HG02763 (cell line): ENCODE measurements at regions not wholly inside any gene's neighbourhood (a gene's known extent, or its start where the extent isn't known, plus 50 kb on each side); places are given as distances from the start of the nearest gene placed in this dataset.
"Not testable (repeated sequence)": the region's sequence is repeated elsewhere in the genome, so short reads cannot be mapped to it uniquely, and the experiment has no call there.

Experiments used
- ATAC-seq: cut with Tn5 transposase; IDR thresholded peaks from one replicate; pipeline ENCODE4 v1.9.1; 2021; ENCODE audit warnings: mild to moderate bottlenecking, moderate library complexity; ENCODE audit not compliant: unreplicated experiment

GRCh38 chr6:75031102-75031501 lies 174.8 kb downstream of the COL12A1 start:
- ATAC-seq = not testable (repeated sequence)

GRCh38 chr6:75029333-75029732 lies 176.5 kb downstream of the COL12A1 start:
- ATAC-seq = no peak

GRCh38 chr6:75025371-75025770 lies 180.5 kb downstream of the COL12A1 start:
- no peak for ATAC-seq

- ATAC-seq = no peak
Measured at GRCh38 chr6:75024828-75025227, 181.0 kb downstream of the COL12A1 start.

- no peak for ATAC-seq
Measured at GRCh38 chr6:75023634-75024033, 182.2 kb downstream of the COL12A1 start.

- ATAC-seq = no peak
Measured at GRCh38 chr6:75020971-75021370, 184.9 kb downstream of the COL12A1 start.

- no peak for ATAC-seq
Measured at GRCh38 chr6:75020376-75020775, 185.5 kb downstream of the COL12A1 start.

GRCh38 chr6:75012018-75012417 lies 193.8 kb downstream of the COL12A1 start:
- ATAC-seq = no peak

- not testable (repeated sequence) for ATAC-seq
Measured at GRCh38 chr6:75003984-75004383, 201.9 kb downstream of the COL12A1 start.

- ATAC-seq = no peak
Measured at GRCh38 chr6:74997646-74998045, 208.2 kb downstream of the COL12A1 start.

- ATAC-seq = no peak
Measured at GRCh38 chr6:74993136-74993535, 212.7 kb downstream of the COL12A1 start.

- ATAC-seq = no peak
Measured at GRCh38 chr6:74991573-74992332, 214.1 kb downstream of the COL12A1 start.

GRCh38 chr6:74979065-74979766 lies 226.6 kb downstream of the COL12A1 start:
- ATAC-seq = no peak

- ATAC-seq = no peak
Measured at GRCh38 chr6:74976701-74977100, 229.2 kb downstream of the COL12A1 start.

GRCh38 chr6:74976026-74976425 lies 229.8 kb downstream of the COL12A1 start:
- no peak for ATAC-seq

GRCh38 chr6:74973591-74973990 lies 232.3 kb downstream of the COL12A1 start:
- ATAC-seq = no peak

GRCh38 chr6:74971633-74972032 lies 234.2 kb downstream of the COL12A1 start:
- ATAC-seq = no peak

- ATAC-seq = no peak
Measured at GRCh38 chr6:74969591-74970267, 236.1 kb downstream of the COL12A1 start.

- ATAC-seq = no peak
Measured at GRCh38 chr6:74967821-74968220, 238.0 kb downstream of the COL12A1 start.

- no peak for ATAC-seq
Measured at GRCh38 chr6:74966712-74967111, 239.1 kb downstream of the COL12A1 start.

GRCh38 chr6:74964871-74965441 lies 240.9 kb downstream of the COL12A1 start:
- no peak for ATAC-seq
